Upper lobe of right lung (tissue), 1 donor: ENCODE measurements at regions not wholly inside any gene's neighbourhood (a gene's known extent, or its start where the extent isn't known, plus 50 kb on each side); places are given as distances from the start of the nearest gene placed in this dataset.
A peak's percentile ranks its signal among the peaks of the same experiment; 100 is the strongest.

Source experiments
- ATAC-seq: fragments of 200-7000 bp; cut with Tn5 transposase; one replicate; pipeline ENCODE4 v1.9.1; 2020; ENCODE audit warnings: mild to moderate bottlenecking, moderate library complexity
- DNase-seq: peaks from one replicate; pipeline ENCODE4 v3.0.0-alpha.2; 2020
- H3K27ac ChIP-seq: fragments of 200-600 bp; one replicate; pipeline ENCODE4 v1.8.0; 2022
- H3K27me3 ChIP-seq: fragments of 200-600 bp; one replicate; pipeline ENCODE4 v1.8.0; 2022; ENCODE audit warnings: mild to moderate bottlenecking
- H3K36me3 ChIP-seq: fragments of 200-600 bp; one replicate; pipeline ENCODE4 v1.8.0; 2022
- H3K4me1 ChIP-seq: fragments of 200-600 bp; one replicate; pipeline ENCODE4 v1.8.0; 2022
- H3K4me3 ChIP-seq: fragments of 200-600 bp; one replicate; pipeline ENCODE4 v1.8.0; 2022; ENCODE audit warnings: mild to moderate bottlenecking
- H3K9me3 ChIP-seq: fragments of 200-600 bp; one replicate; pipeline ENCODE4 v1.8.0; 2022
- intact Hi-C: fragments of 100-400 bp; cut with DNase I; formaldehyde crosslinking; loops from one replicate; pipeline ENCODE4 v1.11.0; 2022
- TF ChIP-seq, protein P1 (sequence below): fragments of 200-600 bp; IDR thresholded peaks from one replicate; pipeline ENCODE4 v1.8.0; 2022; ENCODE audit warnings: antibody characterized with exemption
- donor health status: DM: no; HTN: yes; CAD: no; lungs with severe emphysema.

DNA sequence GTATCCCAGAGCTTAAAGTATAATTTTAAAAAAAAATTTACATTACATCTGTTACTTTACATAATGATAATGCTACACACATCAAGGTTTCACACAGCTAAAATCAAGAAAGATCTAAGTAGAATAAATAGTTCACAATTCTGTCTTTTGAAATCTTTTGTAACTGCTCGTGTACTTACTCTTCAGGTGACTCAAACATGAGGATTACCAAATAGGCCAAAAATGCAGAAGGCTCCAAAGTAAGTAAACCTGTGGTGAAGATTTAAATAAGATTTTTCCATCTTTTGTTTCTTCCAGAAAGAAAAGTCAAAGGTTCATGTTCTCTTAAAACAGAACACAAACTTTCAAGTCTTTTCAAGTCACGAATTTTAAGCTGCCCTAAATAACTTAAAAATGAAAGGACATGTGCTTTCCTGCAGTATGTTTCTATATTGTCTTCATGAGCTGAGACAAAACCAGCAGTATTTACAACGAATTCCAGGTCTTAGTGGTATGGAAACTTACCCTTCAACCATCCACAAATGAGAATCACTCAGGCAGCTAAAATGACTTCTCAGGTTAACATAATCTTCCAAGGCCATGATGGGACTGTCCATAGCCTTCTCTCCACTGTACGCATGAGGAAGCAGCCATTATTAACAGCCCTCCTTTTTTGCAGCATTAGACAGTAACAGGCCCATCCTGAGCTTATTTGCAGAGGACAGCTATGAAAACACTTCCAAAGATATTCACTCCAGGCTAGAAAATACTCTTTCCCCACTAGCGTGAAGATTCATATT, 172.8 kb upstream of the EDNRA start:
- DNase-seq: no peak
- Histone ChIP-seq H3K4me1 (no peaks in the 10 kb centered on the region), H3K4me3 (no peak overlapping the region), H3K9me3 (no peaks in the 10 kb centered on the region), H3K27ac (no peak overlapping the region), H3K36me3 (no peaks in the 10 kb centered on the region), H3K27me3 (no peaks in the 10 kb centered on the region)
- intact Hi-C loops: no loop called here
- ATAC-seq: no peak
- TF ChIP-seq, protein P1, sequence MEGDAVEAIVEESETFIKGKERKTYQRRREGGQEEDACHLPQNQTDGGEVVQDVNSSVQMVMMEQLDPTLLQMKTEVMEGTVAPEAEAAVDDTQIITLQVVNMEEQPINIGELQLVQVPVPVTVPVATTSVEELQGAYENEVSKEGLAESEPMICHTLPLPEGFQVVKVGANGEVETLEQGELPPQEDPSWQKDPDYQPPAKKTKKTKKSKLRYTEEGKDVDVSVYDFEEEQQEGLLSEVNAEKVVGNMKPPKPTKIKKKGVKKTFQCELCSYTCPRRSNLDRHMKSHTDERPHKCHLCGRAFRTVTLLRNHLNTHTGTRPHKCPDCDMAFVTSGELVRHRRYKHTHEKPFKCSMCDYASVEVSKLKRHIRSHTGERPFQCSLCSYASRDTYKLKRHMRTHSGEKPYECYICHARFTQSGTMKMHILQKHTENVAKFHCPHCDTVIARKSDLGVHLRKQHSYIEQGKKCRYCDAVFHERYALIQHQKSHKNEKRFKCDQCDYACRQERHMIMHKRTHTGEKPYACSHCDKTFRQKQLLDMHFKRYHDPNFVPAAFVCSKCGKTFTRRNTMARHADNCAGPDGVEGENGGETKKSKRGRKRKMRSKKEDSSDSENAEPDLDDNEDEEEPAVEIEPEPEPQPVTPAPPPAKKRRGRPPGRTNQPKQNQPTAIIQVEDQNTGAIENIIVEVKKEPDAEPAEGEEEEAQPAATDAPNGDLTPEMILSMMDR: no peak

DNA sequence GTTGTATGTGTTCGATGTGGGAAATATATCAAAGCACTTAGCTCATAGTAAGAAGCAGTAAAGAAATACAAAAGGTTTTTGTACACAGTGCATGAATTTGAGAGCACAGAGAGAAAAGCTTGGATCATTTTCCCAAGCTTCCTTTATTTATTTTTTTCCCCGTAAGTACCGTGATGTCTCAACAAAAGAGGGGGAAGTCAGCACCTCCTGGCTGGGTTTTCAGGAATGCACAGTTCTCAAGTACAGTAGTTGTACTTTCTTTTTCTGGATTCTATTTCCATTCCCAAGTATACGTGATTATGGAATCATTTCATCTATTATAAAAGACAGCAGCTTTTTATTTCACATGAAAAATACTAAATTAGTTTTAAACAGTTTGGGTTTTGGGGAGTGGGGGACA, 171.5 kb upstream of the EDNRA start:
- no peak for DNase-seq
- Histone ChIP-seq H3K27ac (no peak overlapping the region), H3K4me1 (peaks cover 4% of the 10 kb centered on the region), H3K27me3 (no peaks in the 10 kb centered on the region), H3K4me3 (no peak overlapping the region), H3K36me3 (no peaks in the 10 kb centered on the region), H3K9me3 (no peaks in the 10 kb centered on the region)
- ATAC-seq: no peak
- intact Hi-C loops: no loop called here
- TF ChIP-seq, protein P1: no peak

DNA sequence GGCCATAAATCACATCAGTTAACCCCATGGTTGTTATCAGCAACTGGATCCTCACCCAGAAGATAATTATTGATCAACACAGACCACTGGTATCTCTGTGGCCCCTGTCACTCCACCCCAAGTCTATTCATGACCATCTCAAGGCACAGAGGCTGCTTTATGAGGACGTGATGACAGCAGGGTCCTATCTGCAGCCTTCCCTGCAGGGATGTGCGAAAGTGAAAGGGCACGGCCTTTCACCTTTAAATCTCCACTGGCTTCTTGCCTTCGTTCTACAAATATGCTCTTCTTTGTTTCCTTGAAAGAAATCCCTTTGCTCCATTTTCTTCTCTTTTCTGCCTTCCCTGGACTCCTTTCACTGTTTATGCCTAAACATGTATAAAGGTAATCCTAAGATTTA, 170.6 kb upstream of the EDNRA start:
- TF ChIP-seq, protein P1: no peak

DNA sequence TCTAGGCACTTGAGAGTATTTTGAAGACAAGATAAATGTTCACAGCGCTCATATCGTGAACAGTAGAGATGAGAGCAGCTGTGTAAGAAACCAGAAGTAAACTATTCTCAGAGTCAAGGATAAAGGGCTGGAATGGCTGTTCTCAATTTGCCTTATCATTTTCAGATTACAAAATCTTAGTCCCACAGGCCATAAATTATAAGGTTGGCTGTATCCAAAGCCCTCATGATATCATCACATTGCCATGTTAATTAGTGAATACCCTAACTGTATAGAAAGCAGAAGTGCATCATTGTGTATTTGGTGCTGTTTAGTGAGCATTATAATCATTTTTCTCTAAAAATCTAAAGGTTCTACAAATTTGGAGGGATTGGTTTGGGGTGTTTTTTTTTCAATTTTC, 168.9 kb upstream of the EDNRA start:
- TF ChIP-seq, protein P1: no peak

More for the DNA sequence above, 170.6 kb upstream of the EDNRA start:
- DNase-seq: no peak
- intact Hi-C loops: no loop called here
- no peaks in the 10 kb centered on the region for H3K36me3 ChIP-seq
- H3K4me1 ChIP-seq: peaks cover 4% of the 10 kb centered on the region
- no peaks in the 10 kb centered on the region for H3K9me3 ChIP-seq
- H3K4me3 ChIP-seq: no peak overlapping the region
- ATAC-seq: no peak
- H3K27ac ChIP-seq: no peak overlapping the region
- no peaks in the 10 kb centered on the region for H3K27me3 ChIP-seq

DNA sequence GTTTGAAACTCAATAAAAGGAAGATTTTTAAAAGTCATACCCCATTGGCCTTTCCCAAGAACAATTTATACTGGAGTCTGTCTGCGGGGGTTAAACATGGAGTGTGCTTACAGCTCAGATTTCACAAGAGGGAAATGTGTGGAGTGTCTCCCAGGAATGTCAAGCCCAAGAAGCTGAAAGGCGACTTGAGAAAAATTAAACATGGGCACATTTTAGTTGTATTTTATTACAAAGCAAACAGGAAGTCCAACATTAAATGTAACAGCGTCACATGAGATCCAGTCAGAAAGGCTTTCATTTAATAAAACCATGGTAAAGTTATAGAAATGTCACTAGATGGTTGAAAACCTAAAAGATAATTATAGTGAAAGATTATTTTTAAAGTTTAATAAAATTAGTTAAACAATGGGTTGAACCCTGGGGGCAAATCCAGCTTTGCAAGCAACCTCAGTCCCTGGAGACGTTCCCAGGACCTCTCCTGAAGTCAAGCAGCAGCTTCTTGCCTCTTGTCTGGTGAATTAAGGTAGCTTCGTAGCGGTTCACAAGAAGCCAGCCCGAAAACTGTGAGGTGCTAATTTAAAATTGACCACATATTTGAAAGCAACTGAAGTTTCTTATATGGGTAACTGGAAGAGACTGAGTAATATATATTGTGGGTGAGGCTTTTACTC, 168.4 kb upstream of the EDNRA start:
- ATAC-seq: peak; percentile 86
- peak overlapping the region; percentile 14 for H3K4me3 ChIP-seq

More for the DNA sequence above, 168.9 kb upstream of the EDNRA start:
- Histone ChIP-seq H3K4me1 (peaks cover 4% of the 10 kb centered on the region), H3K27ac (peak overlapping the region; percentile 83), H3K36me3 (no peaks in the 10 kb centered on the region), H3K27me3 (no peaks in the 10 kb centered on the region), H3K4me3 (no peak overlapping the region), H3K9me3 (no peaks in the 10 kb centered on the region)
- no peak for ATAC-seq
- no peak for DNase-seq
- intact Hi-C loops: no loop called here

More for the DNA sequence above, 168.4 kb upstream of the EDNRA start:
- no peaks in the 10 kb centered on the region for H3K36me3 ChIP-seq
- H3K4me1 ChIP-seq: peaks cover 4% of the 10 kb centered on the region
- H3K27ac ChIP-seq: peak overlapping the region; percentile 83
- no peaks in the 10 kb centered on the region for H3K27me3 ChIP-seq
- DNase-seq: no peak
- TF ChIP-seq, protein P1: no peak
- intact Hi-C loops: no loop called here
- no peaks in the 10 kb centered on the region for H3K9me3 ChIP-seq
